Astrocyte (in vitro differentiated cells and primary cell): ENCODE measurements at regions not wholly inside any gene's neighbourhood (a gene's known extent, or its start where the extent isn't known, plus 50 kb on each side); places are given as distances from the start of the nearest gene placed in this dataset.

Experiments
- EZH2 ChIP-seq: IDR thresholded peaks from 2 replicates; pipeline ENCODE4 v1.6.1; 2012; ENCODE audit warnings: mild to moderate bottlenecking, low read length, inconsistent platforms; ENCODE audit not compliant: insufficient read depth
- TF ChIP-seq, protein P1 (sequence below): IDR thresholded peaks from 2 replicates; pipeline ENCODE4 v1.5.1; 2011; ENCODE audit warnings: low read depth, mild to moderate bottlenecking, inconsistent platforms, low read length, moderate library complexity; ENCODE audit not compliant: insufficient read depth

DNA sequence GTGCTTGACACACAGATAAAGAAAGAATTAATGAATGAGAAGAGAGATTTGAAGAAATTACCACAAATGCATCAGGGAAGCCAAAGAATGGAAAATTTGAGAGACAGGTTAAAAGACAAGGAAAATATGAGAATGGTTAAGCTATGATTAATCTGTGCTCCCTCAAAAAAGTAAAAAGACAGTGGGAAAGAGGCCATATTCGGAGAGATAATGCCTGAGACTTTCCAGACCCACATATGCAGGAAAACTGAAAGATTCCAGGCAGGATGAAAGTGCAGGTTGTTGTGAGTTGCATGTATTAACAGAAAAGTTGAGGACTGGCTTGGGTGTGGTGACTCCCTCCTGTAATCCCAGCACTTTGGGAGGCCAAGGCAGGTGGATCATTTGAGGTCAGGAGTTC is 302.3 kb downstream of the UACA start:
- TF ChIP-seq, protein P1, sequence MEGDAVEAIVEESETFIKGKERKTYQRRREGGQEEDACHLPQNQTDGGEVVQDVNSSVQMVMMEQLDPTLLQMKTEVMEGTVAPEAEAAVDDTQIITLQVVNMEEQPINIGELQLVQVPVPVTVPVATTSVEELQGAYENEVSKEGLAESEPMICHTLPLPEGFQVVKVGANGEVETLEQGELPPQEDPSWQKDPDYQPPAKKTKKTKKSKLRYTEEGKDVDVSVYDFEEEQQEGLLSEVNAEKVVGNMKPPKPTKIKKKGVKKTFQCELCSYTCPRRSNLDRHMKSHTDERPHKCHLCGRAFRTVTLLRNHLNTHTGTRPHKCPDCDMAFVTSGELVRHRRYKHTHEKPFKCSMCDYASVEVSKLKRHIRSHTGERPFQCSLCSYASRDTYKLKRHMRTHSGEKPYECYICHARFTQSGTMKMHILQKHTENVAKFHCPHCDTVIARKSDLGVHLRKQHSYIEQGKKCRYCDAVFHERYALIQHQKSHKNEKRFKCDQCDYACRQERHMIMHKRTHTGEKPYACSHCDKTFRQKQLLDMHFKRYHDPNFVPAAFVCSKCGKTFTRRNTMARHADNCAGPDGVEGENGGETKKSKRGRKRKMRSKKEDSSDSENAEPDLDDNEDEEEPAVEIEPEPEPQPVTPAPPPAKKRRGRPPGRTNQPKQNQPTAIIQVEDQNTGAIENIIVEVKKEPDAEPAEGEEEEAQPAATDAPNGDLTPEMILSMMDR: no peak
- TF ChIP-seq EZH2: no peak
